ENCODE measurements at regions not wholly inside any gene's neighbourhood (a gene's known extent, or its start where the extent isn't known, plus 50 kb on each side); places are given as distances from the start of the nearest gene placed in this dataset.

GRCh38 chr5:6905883-6906282, 192.7 kb downstream of the TENT4A start:
- H3K27me3 Mint-ChIP-seq, result no peaks in the 10 kb centered on the region
- no peaks in the 10 kb centered on the region for H3K36me3 Mint-ChIP-seq
- no peak overlapping the region for H3K4me3 Mint-ChIP-seq
- H3K27ac Mint-ChIP-seq, result peak overlapping the region in 1 of 3 donors; percentile 43
- H3K4me1 Mint-ChIP-seq, result no peaks in the 10 kb centered on the region
- peaks cover 0 to 3% (median 0%) of the 10 kb centered on the region in 3 donors for H3K9me3 Mint-ChIP-seq

DNA sequence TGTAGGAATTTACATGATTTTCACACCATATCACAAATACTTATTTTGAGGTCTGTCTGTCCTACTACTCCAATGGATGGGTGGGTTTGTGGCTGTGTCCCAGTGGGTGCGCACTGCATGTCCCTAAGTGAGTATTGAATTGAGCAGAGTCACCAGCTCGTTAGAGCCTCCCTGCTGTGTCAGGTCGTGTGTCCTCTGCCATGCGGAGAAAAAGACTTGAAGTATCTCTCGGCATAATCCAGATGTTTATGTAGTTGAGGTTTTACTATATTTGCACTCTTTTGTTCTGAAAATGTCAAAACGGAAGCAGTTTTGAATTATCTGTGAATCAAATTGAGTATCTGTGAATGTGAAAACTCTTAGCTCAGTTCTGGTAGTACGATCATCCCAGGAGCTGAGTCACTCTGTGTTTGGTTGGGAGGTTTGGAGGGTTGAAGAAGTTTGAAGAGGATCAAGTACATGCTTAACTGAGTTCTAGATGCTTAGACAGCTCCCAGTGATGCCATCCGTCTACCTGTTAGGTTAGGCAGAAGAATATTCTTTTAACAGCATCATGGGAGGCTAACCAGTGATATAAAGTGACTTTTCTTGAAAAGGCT, 194.2 kb downstream of the TENT4A start:
- H3K4me3 Mint-ChIP-seq, result no peak overlapping the region
- no peaks in the 10 kb centered on the region for H3K4me1 Mint-ChIP-seq
- no peaks in the 10 kb centered on the region for H3K27me3 Mint-ChIP-seq
- H3K36me3 Mint-ChIP-seq, result no peaks in the 10 kb centered on the region
- H3K27ac Mint-ChIP-seq, result no peak overlapping the region
- no peaks in the 10 kb centered on the region for H3K9me3 Mint-ChIP-seq

GRCh38 chr5:6909901-6910300, 196.7 kb downstream of the TENT4A start:
- no peaks in the 10 kb centered on the region for H3K9me3 Mint-ChIP-seq
- H3K27me3 Mint-ChIP-seq, result no peaks in the 10 kb centered on the region
- no peaks in the 10 kb centered on the region for H3K36me3 Mint-ChIP-seq
- H3K4me1 Mint-ChIP-seq, result no peaks in the 10 kb centered on the region
- H3K27ac Mint-ChIP-seq, result no peak overlapping the region
- H3K4me3 Mint-ChIP-seq, result no peak overlapping the region

DNA sequence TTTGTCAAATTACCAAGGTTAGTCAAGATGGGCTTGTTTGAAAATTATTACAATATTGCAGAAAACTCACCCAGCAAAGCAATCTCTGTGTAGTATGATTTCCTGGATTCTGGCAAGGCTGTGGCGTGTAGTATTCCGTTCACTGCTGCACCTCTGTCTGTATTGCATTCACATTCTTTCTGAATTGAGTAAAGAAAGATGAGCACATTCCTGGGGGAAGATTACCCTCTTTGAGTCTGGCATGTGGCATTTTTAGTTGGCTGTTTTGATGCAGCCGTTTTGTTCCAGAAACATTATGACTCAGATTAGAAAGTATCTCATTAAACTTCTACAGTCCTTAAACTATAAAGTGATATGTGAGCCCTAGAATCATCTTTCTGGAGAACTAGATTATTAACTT, 197.7 kb downstream of the TENT4A start:
- Mint-ChIP-seq H3K27ac (no peak overlapping the region), H3K4me3 (no peak overlapping the region), H3K27me3 (no peaks in the 10 kb centered on the region), H3K36me3 (no peaks in the 10 kb centered on the region), H3K4me1 (no peaks in the 10 kb centered on the region), H3K9me3 (peaks cover 0 to 2% (median 0%) of the 10 kb centered on the region in 3 donors)

DNA sequence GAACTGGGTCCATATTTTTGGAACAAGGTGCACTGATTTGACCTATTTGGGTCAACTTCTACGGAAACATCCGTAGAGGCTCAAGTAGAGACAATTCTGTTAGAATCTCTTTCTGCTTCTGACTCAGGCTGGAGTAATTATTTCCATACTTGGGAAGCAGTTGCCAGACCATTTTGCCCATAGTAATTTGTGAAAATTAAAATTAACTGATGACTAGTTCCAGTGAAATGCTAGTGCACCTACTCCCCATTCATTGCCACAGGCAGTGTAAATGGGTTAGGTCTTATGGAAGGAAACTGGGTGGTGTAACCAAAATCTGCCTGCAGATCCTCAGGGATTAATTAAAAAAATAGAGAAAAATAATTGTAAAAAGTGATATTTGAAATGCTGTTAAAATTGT, 201.1 kb downstream of the TENT4A start:
- Mint-ChIP-seq H3K27me3 (no peaks in the 10 kb centered on the region), H3K9me3 (peaks cover 0 to 4% (median 2%) of the 10 kb centered on the region in 3 donors), H3K36me3 (no peaks in the 10 kb centered on the region), H3K4me3 (no peak overlapping the region), H3K27ac (no peak overlapping the region), H3K4me1 (no peaks in the 10 kb centered on the region)

- no peak overlapping the region for H3K4me3 Mint-ChIP-seq
- H3K4me1 Mint-ChIP-seq, result no peaks in the 10 kb centered on the region
These were observed 202.3 kb downstream of the TENT4A start for GRCh38 chr5:6915574-6915973.

DNA sequence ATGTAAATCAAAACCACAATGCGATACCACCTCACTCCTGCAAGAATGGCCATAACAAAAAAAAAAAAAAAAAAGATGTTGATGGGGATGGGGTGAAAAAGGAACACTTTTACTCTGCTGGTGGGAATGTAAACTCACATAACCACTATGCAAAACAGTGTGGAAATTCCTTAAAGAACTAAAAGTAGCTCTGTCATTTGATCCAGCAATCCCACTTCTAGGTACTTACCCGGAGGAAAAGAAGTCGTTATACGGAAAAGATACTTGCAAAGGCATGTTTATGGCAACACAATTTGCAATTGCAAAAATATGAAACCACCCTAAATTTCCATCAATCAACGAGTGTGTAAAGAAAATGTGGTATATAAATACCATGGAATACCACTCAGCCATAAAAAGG, 205.0 kb downstream of the TENT4A start:
- H3K36me3 Mint-ChIP-seq, result no peaks in the 10 kb centered on the region
- H3K27me3 Mint-ChIP-seq, result no peaks in the 10 kb centered on the region
- no peaks in the 10 kb centered on the region for H3K4me1 Mint-ChIP-seq
- H3K27ac Mint-ChIP-seq, result no peak overlapping the region
- H3K9me3 Mint-ChIP-seq, result peaks cover 0 to 4% (median 2%) of the 10 kb centered on the region in 3 donors
- H3K4me3 Mint-ChIP-seq, result no peak overlapping the region

More at GRCh38 chr5:6915574-6915973, 202.3 kb downstream of the TENT4A start:
- peaks cover 0 to 4% (median 2%) of the 10 kb centered on the region in 3 donors for H3K9me3 Mint-ChIP-seq
- no peaks in the 10 kb centered on the region for H3K36me3 Mint-ChIP-seq
- no peaks in the 10 kb centered on the region for H3K27me3 Mint-ChIP-seq
- H3K27ac Mint-ChIP-seq, result no peak overlapping the region

- Mint-ChIP-seq H3K36me3 (no peaks in the 10 kb centered on the region), H3K27ac (no peak overlapping the region), H3K9me3 (peaks cover 0 to 4% (median 4%) of the 10 kb centered on the region in 3 donors), H3K4me3 (no peak overlapping the region), H3K4me1 (no peaks in the 10 kb centered on the region), H3K27me3 (no peaks in the 10 kb centered on the region)
These were observed 207.5 kb downstream of the TENT4A start for GRCh38 chr5:6920628-6921256.

GRCh38 chr5:6926491-6927038, 213.3 kb downstream of the TENT4A start:
- Mint-ChIP-seq H3K27me3 (no peaks in the 10 kb centered on the region), H3K4me1 (no peaks in the 10 kb centered on the region), H3K4me3 (no peak overlapping the region)

DNA sequence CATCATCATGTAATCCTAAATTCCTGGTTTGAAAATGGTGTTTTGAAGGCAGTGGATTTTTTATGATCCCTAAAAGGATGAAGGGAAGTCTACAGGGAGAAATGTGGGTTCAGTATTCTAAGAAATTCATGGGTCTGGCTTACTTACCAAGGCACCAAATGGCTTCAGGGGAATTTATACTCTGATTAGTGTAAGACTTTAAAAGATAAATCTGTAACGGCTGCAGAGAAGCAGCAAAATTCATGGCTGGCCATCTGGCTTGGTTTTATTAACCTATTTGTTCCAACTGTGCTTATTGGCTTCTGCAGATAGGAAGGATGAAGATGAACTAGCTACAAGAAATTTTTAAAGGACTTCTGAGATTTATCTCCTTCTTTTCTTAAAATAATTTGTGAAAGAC, 222.8 kb downstream of the TENT4A start:
- Mint-ChIP-seq H3K9me3 (peaks cover 0 to 4% (median 0%) of the 10 kb centered on the region in 3 donors), H3K4me1 (no peaks in the 10 kb centered on the region), H3K36me3 (peaks cover 2% of the 10 kb centered on the region), H3K4me3 (no peak overlapping the region), H3K27me3 (peaks cover 3% of the 10 kb centered on the region), H3K27ac (no peak overlapping the region)

More at GRCh38 chr5:6926491-6927038, 213.3 kb downstream of the TENT4A start:
- Mint-ChIP-seq H3K36me3 (no peaks in the 10 kb centered on the region), H3K27ac (no peak overlapping the region), H3K9me3 (peaks cover 0 to 2% (median 0%) of the 10 kb centered on the region in 3 donors)

GRCh38 chr5:6937677-6938076, 224.4 kb downstream of the TENT4A start:
- peaks cover 2% of the 10 kb centered on the region for H3K36me3 Mint-ChIP-seq
- H3K4me1 Mint-ChIP-seq, result no peaks in the 10 kb centered on the region
- H3K4me3 Mint-ChIP-seq, result no peak overlapping the region
- H3K27me3 Mint-ChIP-seq, result peaks cover 3% of the 10 kb centered on the region
- peaks cover 0 to 4% (median 0%) of the 10 kb centered on the region in 3 donors for H3K9me3 Mint-ChIP-seq
- no peak overlapping the region for H3K27ac Mint-ChIP-seq

DNA sequence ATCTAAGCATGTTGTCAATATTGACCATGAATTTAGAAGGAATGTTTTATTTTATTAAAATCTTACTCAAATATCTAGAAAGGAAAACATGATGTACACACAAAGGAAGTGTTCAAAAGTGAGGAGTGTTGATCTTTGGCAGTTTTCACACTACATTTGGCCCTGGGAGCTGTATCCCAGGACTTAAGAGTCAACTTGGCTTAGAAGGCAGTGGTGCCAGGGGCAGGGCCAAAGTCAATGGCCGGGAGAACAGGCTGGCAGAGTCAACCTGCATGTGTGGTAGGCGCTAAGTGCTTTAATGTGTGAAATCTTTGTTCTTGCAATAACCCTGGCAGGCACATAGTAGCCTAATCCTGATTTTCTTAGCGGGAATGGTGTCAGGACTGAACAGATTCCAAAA, 228.4 kb downstream of the TENT4A start:
- Mint-ChIP-seq H3K9me3 (peaks cover 0 to 2% (median 0%) of the 10 kb centered on the region in 3 donors), H3K4me1 (no peaks in the 10 kb centered on the region), H3K27me3 (peaks cover 3% of the 10 kb centered on the region), H3K4me3 (no peak overlapping the region), H3K27ac (no peak overlapping the region), H3K36me3 (peaks cover 2% of the 10 kb centered on the region)

GRCh38 chr5:6943197-6944112, 230.2 kb downstream of the TENT4A start:
- Mint-ChIP-seq H3K4me1 (no peaks in the 10 kb centered on the region), H3K27ac (no peak overlapping the region), H3K36me3 (peaks cover 2% of the 10 kb centered on the region), H3K9me3 (no peaks in the 10 kb centered on the region), H3K4me3 (no peak overlapping the region), H3K27me3 (peaks cover 1% of the 10 kb centered on the region)

GRCh38 chr5:6948562-6948961, 235.3 kb downstream of the TENT4A start:
- Mint-ChIP-seq H3K27ac (no peak overlapping the region), H3K9me3 (peaks cover 0 to 5% (median 0%) of the 10 kb centered on the region in 3 donors), H3K4me3 (no peak overlapping the region), H3K4me1 (no peaks in the 10 kb centered on the region), H3K36me3 (no peaks in the 10 kb centered on the region), H3K27me3 (peaks cover 6% of the 10 kb centered on the region)

DNA sequence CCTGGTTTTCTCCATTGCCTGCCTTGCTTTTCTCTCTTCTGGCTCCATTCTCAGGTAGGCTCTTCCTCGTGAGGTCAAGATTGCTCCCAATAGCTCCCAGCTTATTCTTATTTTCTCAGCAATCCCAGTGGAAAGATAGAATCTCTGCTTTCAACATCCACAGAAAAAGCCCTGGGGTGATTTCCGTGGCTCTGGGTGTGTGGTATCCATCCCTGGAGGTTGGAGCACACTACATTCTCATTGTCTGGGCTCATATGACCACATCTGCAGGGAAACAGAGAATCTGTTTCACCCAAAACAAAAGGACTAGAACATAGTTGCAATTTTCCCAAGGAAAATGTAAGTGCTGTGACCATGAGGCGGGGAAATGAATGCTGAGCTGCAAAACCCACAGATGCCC, 236.0 kb downstream of the TENT4A start:
- no peaks in the 10 kb centered on the region for H3K36me3 Mint-ChIP-seq
- H3K27me3 Mint-ChIP-seq, result peaks cover 6% of the 10 kb centered on the region

More for the DNA sequence above, 236.0 kb downstream of the TENT4A start:
- no peaks in the 10 kb centered on the region for H3K4me1 Mint-ChIP-seq
- peaks cover 0 to 5% (median 0%) of the 10 kb centered on the region in 3 donors for H3K9me3 Mint-ChIP-seq
- H3K27ac Mint-ChIP-seq, result no peak overlapping the region
- H3K4me3 Mint-ChIP-seq, result no peak overlapping the region

All from IgD-negative memory B cell (primary cell).